GM23338 (cell line): ENCODE measurements at regions not wholly inside any gene's neighbourhood (a gene's known extent, or its start where the extent isn't known, plus 50 kb on each side); places are given as distances from the start of the nearest gene placed in this dataset.

ENCODE experiments used
- ATAC-seq: fragments of 200-7000 bp; cut with Tn5 transposase; 3 replicates; pipeline ENCODE4 v1.9.1; 2020
- DNase-seq: peaks from one replicate; pipeline ENCODE4 v3.0.0-alpha.2; 2015; ENCODE audit warnings: low spot score
- H2AFZ ChIP-seq: fragments of 200-600 bp; sonication (generic); 2 replicates; pipeline ENCODE4 v1.8.0; 2016; ENCODE audit warnings: antibody characterized with exemption, mild to moderate bottlenecking, moderate library complexity
- H3F3A ChIP-seq: fragments of 200-600 bp; sonication (generic); replicated peaks from 2 replicates; pipeline ENCODE4 v1.8.0; 2017; ENCODE audit warnings: antibody characterized with exemption, mixed run types, low read depth
- H3K27ac ChIP-seq: fragments of 200-600 bp; sonication (generic); 2 replicates; pipeline ENCODE4 v1.6.1; 2016; ENCODE audit warnings: low read depth
- H3K27me3 ChIP-seq: fragments of 200-600 bp; sonication (generic); 2 replicates; pipeline ENCODE4 v1.8.0; 2016; ENCODE audit warnings: mild to moderate bottlenecking, mixed run types, moderate library complexity; ENCODE audit not compliant: insufficient read depth
- H3K36me3 ChIP-seq: fragments of 200-600 bp; sonication (generic); 2 replicates; pipeline ENCODE4 v1.8.0; 2016; ENCODE audit warnings: mild to moderate bottlenecking; ENCODE audit not compliant: insufficient read depth
- H3K4me1 ChIP-seq: fragments of 200-600 bp; sonication (generic); 2 replicates; pipeline ENCODE4 v1.8.0; 2016; ENCODE audit warnings: mild to moderate bottlenecking, moderate library complexity; ENCODE audit not compliant: insufficient read depth
- H3K4me2 ChIP-seq: fragments of 200-600 bp; sonication (generic); 2 replicates; pipeline ENCODE4 v1.7.1; 2017; ENCODE audit warnings: mixed run types
- H3K4me3 ChIP-seq: fragments of 200-600 bp; sonication (generic); 2 replicates; pipeline ENCODE4 v1.6.1; 2016; ENCODE audit warnings: mixed run types
- H3K79me2 ChIP-seq: fragments of 200-600 bp; sonication (generic); replicated peaks from 2 replicates; pipeline ENCODE4 v1.8.0; 2017; ENCODE audit warnings: mild to moderate bottlenecking; ENCODE audit not compliant: insufficient read depth
- H3K9me2 ChIP-seq: fragments of 200-600 bp; sonication (generic); 2 replicates; pipeline ENCODE4 v1.8.0; 2017; ENCODE audit not compliant: insufficient read depth
- H4K20me1 ChIP-seq: fragments of 200-600 bp; sonication (generic); replicated peaks from 2 replicates; pipeline ENCODE4 v1.8.0; 2017; ENCODE audit warnings: mild to moderate bottlenecking; ENCODE audit not compliant: insufficient read depth
- H3K27ac Mint-ChIP-seq: 2 replicates; pipeline ENCODE4 v1.8.0; 2020; ENCODE audit warnings: inconsistent platforms, mild to moderate bottlenecking, moderate library complexity, mixed read lengths
- H3K27me3 Mint-ChIP-seq: 3 replicates; pipeline ENCODE4 v1.8.0; 2022; ENCODE audit warnings: low read depth, mild to moderate bottlenecking, moderate library complexity, mixed read lengths, inconsistent platforms; ENCODE audit not compliant: insufficient read depth, poor library complexity
- H3K36me3 Mint-ChIP-seq: 3 replicates; pipeline ENCODE4 v1.8.0; 2021; ENCODE audit warnings: low read depth, mild to moderate bottlenecking, inconsistent platforms, moderate library complexity, mixed read lengths
- H3K4me1 Mint-ChIP-seq: 3 replicates; pipeline ENCODE4 v1.8.0; 2020; ENCODE audit warnings: mild to moderate bottlenecking, inconsistent platforms, mixed read lengths
- H3K4me3 Mint-ChIP-seq: 3 replicates; pipeline ENCODE4 v1.8.0; 2021; ENCODE audit warnings: moderate library complexity, mild to moderate bottlenecking, inconsistent platforms, mixed read lengths
- H3K9me3 Mint-ChIP-seq: 3 replicates; pipeline ENCODE4 v1.8.0; 2020; ENCODE audit warnings: moderate library complexity, mild to moderate bottlenecking, inconsistent platforms, mixed read lengths
- CREB1 ChIP-seq: fragments of 250-450 bp; sonication (Bioruptor Pico); IDR thresholded peaks from 2 replicates; pipeline ENCODE4 v1.5.0; 2020; ENCODE audit warnings: low read depth, mild to moderate bottlenecking, moderate library complexity
- EZH2 ChIP-seq: fragments of 200-600 bp; sonication (generic); IDR thresholded peaks from one replicate; pipeline ENCODE4 v1.8.0; 2017; ENCODE audit warnings: antibody characterized with exemption, mild to moderate bottlenecking, low read depth; ENCODE audit not compliant: unreplicated experiment
- EZH2phosphoT487 ChIP-seq: fragments of 200-600 bp; sonication (generic); IDR thresholded peaks from one replicate; pipeline ENCODE4 v1.8.1; 2018; ENCODE audit warnings: antibody characterized with exemption; ENCODE audit not compliant: unreplicated experiment
- JUNB ChIP-seq: IDR thresholded peaks from one replicate; pipeline ENCODE4 v1.6.1; 2016; ENCODE audit warnings: antibody characterized with exemption; ENCODE audit not compliant: unreplicated experiment
- NANOG ChIP-seq: IDR thresholded peaks from 2 replicates; pipeline ENCODE4 v1.6.1; 2016; ENCODE audit warnings: antibody characterized with exemption, borderline replicate concordance
- POLR2AphosphoS5 ChIP-seq: IDR thresholded peaks from 2 replicates; pipeline ENCODE4 v1.6.1; 2016; ENCODE audit warnings: antibody characterized with exemption, low read depth
- STAT1 ChIP-seq: IDR thresholded peaks from one replicate; pipeline ENCODE4 v1.6.1; 2016; ENCODE audit warnings: antibody characterized with exemption; ENCODE audit not compliant: unreplicated experiment
- ZNF114 ChIP-seq: fragments of 250-450 bp; sonication (Bioruptor Pico); IDR thresholded peaks from 2 replicates; pipeline ENCODE4 v1.5.0; 2020; ENCODE audit warnings: mild to moderate bottlenecking, moderate library complexity
- ZNF331 ChIP-seq: fragments of 250-450 bp; sonication (Bioruptor Pico); IDR thresholded peaks from 2 replicates; pipeline ENCODE4 v1.5.0; 2020; ENCODE audit warnings: low read depth, mild to moderate bottlenecking, moderate library complexity
- TF ChIP-seq, protein P1 (sequence below): IDR thresholded peaks from 2 replicates; pipeline ENCODE4 v1.6.1; 2016; ENCODE audit warnings: antibody characterized with exemption
- TF ChIP-seq, protein P2 (sequence below): IDR thresholded peaks from one replicate; pipeline ENCODE4 v1.6.1; 2018; ENCODE audit warnings: antibody characterized with exemption; ENCODE audit not compliant: unreplicated experiment
- TF ChIP-seq, protein P3 (sequence below), 2 experiments: fragments of 200-600 bp in 1 of 2; sonication (generic) in 1 of 2; conservative IDR thresholded peaks; 2 replicates each; pipeline versions ENCODE4 v1.5.1 to v1.6.1; 2016 to 2017; ENCODE audit warnings: antibody characterized with exemption in 2 of 2, low read depth in 2 of 2, mild to moderate bottlenecking in 2 of 2, moderate library complexity in 1 of 2
- TF ChIP-seq, protein P4 (sequence below): fragments of 250-450 bp; sonication (Bioruptor Pico); IDR thresholded peaks from 2 replicates; pipeline ENCODE4 v1.5.0; 2020; ENCODE audit warnings: mild to moderate bottlenecking, moderate library complexity

DNA sequence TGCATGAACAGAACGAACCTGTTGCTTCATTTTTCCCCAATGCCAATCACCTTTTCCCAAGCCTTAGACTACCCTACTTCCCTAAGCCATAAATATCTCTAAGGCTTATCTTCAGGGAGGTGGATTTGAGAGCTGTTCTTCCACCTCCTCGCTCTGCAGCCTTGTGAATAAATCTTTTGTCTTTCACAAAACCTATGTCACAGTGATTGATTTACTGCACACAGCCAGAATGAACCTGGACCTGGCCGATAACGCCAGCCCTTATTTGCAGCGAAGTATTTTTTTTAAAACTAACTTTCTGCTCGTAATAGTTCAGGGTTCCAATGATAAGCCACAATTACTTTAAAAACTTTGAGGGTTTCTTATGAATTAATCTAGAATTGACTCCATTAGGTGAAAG lies 632.6 kb downstream of the PTPRU start:
- H3K27ac Mint-ChIP-seq, result no peak overlapping the region

More for the DNA sequence above, 632.6 kb downstream of the PTPRU start:
- 0 out of 2 replicates have a peak, but pooled peaks cover 9% of the 10 kb centered on the region for H3K9me2 ChIP-seq
- no peaks in the 10 kb centered on the region for H3K4me1 ChIP-seq
- TF ChIP-seq ZNF114 (CRISPR knock-in tag), result no peak
- no peak for TF ChIP-seq POLR2AphosphoS5
- TF ChIP-seq, protein P1, sequence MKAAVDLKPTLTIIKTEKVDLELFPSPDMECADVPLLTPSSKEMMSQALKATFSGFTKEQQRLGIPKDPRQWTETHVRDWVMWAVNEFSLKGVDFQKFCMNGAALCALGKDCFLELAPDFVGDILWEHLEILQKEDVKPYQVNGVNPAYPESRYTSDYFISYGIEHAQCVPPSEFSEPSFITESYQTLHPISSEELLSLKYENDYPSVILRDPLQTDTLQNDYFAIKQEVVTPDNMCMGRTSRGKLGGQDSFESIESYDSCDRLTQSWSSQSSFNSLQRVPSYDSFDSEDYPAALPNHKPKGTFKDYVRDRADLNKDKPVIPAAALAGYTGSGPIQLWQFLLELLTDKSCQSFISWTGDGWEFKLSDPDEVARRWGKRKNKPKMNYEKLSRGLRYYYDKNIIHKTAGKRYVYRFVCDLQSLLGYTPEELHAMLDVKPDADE, result no peak
- no peak for TF ChIP-seq STAT1
- TF ChIP-seq, protein P2, sequence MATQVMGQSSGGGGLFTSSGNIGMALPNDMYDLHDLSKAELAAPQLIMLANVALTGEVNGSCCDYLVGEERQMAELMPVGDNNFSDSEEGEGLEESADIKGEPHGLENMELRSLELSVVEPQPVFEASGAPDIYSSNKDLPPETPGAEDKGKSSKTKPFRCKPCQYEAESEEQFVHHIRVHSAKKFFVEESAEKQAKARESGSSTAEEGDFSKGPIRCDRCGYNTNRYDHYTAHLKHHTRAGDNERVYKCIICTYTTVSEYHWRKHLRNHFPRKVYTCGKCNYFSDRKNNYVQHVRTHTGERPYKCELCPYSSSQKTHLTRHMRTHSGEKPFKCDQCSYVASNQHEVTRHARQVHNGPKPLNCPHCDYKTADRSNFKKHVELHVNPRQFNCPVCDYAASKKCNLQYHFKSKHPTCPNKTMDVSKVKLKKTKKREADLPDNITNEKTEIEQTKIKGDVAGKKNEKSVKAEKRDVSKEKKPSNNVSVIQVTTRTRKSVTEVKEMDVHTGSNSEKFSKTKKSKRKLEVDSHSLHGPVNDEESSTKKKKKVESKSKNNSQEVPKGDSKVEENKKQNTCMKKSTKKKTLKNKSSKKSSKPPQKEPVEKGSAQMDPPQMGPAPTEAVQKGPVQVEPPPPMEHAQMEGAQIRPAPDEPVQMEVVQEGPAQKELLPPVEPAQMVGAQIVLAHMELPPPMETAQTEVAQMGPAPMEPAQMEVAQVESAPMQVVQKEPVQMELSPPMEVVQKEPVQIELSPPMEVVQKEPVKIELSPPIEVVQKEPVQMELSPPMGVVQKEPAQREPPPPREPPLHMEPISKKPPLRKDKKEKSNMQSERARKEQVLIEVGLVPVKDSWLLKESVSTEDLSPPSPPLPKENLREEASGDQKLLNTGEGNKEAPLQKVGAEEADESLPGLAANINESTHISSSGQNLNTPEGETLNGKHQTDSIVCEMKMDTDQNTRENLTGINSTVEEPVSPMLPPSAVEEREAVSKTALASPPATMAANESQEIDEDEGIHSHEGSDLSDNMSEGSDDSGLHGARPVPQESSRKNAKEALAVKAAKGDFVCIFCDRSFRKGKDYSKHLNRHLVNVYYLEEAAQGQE, result no peak
- TF ChIP-seq, protein P3, sequence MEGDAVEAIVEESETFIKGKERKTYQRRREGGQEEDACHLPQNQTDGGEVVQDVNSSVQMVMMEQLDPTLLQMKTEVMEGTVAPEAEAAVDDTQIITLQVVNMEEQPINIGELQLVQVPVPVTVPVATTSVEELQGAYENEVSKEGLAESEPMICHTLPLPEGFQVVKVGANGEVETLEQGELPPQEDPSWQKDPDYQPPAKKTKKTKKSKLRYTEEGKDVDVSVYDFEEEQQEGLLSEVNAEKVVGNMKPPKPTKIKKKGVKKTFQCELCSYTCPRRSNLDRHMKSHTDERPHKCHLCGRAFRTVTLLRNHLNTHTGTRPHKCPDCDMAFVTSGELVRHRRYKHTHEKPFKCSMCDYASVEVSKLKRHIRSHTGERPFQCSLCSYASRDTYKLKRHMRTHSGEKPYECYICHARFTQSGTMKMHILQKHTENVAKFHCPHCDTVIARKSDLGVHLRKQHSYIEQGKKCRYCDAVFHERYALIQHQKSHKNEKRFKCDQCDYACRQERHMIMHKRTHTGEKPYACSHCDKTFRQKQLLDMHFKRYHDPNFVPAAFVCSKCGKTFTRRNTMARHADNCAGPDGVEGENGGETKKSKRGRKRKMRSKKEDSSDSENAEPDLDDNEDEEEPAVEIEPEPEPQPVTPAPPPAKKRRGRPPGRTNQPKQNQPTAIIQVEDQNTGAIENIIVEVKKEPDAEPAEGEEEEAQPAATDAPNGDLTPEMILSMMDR (conservative IDR thresholded peaks at IDR 0.05; ENCODE audit: low read depth in 2 of 2), result no peak
- no peak for TF ChIP-seq EZH2
- no peak for TF ChIP-seq EZH2phosphoT487
- no peak for TF ChIP-seq JUNB
- TF ChIP-seq, protein P4, sequence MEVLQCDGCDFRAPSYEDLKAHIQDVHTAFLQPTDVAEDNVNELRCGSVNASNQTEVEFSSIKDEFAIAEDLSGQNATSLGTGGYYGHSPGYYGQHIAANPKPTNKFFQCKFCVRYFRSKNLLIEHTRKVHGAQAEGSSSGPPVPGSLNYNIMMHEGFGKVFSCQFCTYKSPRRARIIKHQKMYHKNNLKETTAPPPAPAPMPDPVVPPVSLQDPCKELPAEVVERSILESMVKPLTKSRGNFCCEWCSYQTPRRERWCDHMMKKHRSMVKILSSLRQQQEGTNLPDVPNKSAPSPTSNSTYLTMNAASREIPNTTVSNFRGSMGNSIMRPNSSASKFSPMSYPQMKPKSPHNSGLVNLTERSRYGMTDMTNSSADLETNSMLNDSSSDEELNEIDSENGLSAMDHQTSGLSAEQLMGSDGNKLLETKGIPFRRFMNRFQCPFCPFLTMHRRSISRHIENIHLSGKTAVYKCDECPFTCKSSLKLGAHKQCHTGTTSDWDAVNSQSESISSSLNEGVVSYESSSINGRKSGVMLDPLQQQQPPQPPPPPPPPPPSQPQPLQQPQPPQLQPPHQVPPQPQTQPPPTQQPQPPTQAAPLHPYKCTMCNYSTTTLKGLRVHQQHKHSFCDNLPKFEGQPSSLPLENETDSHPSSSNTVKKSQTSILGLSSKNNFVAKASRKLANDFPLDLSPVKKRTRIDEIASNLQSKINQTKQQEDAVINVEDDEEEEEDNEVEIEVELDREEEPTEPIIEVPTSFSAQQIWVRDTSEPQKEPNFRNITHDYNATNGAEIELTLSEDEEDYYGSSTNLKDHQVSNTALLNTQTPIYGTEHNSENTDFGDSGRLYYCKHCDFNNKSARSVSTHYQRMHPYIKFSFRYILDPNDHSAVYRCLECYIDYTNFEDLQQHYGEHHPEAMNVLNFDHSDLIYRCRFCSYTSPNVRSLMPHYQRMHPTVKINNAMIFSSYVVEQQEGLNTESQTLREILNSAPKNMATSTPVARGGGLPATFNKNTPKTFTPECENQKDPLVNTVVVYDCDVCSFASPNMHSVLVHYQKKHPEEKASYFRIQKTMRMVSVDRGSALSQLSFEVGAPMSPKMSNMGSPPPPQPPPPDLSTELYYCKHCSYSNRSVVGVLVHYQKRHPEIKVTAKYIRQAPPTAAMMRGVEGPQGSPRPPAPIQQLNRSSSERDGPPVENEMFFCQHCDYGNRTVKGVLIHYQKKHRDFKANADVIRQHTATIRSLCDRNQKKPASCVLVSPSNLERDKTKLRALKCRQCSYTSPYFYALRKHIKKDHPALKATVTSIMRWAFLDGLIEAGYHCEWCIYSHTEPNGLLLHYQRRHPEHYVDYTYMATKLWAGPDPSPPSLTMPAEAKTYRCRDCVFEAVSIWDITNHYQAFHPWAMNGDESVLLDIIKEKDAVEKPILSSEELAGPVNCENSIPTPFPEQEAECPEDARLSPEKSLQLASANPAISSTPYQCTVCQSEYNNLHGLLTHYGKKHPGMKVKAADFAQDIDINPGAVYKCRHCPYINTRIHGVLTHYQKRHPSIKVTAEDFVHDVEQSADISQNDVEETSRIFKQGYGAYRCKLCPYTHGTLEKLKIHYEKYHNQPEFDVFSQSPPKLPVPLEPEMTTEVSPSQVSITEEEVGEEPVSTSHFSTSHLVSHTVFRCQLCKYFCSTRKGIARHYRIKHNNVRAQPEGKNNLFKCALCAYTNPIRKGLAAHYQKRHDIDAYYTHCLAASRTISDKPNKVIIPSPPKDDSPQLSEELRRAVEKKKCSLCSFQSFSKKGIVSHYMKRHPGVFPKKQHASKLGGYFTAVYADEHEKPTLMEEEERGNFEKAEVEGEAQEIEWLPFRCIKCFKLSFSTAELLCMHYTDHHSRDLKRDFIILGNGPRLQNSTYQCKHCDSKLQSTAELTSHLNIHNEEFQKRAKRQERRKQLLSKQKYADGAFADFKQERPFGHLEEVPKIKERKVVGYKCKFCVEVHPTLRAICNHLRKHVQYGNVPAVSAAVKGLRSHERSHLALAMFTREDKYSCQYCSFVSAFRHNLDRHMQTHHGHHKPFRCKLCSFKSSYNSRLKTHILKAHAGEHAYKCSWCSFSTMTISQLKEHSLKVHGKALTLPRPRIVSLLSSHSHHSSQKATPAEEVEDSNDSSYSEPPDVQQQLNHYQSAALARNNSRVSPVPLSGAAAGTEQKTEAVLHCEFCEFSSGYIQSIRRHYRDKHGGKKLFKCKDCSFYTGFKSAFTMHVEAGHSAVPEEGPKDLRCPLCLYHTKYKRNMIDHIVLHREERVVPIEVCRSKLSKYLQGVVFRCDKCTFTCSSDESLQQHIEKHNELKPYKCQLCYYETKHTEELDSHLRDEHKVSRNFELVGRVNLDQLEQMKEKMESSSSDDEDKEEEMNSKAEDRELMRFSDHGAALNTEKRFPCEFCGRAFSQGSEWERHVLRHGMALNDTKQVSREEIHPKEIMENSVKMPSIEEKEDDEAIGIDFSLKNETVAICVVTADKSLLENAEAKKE, result no peak
- no peak for TF ChIP-seq NANOG
- no peak for TF ChIP-seq ZNF331 (CRISPR knock-in tag)
- TF ChIP-seq CREB1 (CRISPR knock-in tag), result no peak
- H3K27ac ChIP-seq, result no peak overlapping the region
- no peak overlapping the region for H3K4me3 ChIP-seq
- Mint-ChIP-seq H3K9me3 (peaks cover 17% of the 10 kb centered on the region), H3K4me1 (peaks cover 13% of the 10 kb centered on the region), H3K27me3 (peaks cover 1% of the 10 kb centered on the region), H3K4me3 (no peak overlapping the region), H3K36me3 (peaks cover 5% of the 10 kb centered on the region; the same call in 2 of the 3 replicates)
- no peaks in the 10 kb centered on the region for H3F3A ChIP-seq
- no peak for DNase-seq
- no peak overlapping the region for H3K4me2 ChIP-seq
- no peaks in the 10 kb centered on the region for H3K27me3 ChIP-seq
- H3K79me2 ChIP-seq, result no peaks in the 10 kb centered on the region
- H4K20me1 ChIP-seq, result no peaks in the 10 kb centered on the region
- H3K36me3 ChIP-seq, result no peaks in the 10 kb centered on the region
- ATAC-seq, result no peak
- no peak overlapping the region for H2AFZ ChIP-seq
